ENCODE measurements at regions not wholly inside any gene's neighbourhood (a gene's known extent, or its start where the extent isn't known, plus 50 kb on each side); places are given as distances from the start of the nearest gene placed in this dataset.

GRCh38 chr18:7168408-7168807 is 50.8 kb upstream of the LAMA1 start:
- H3K4me3 ChIP-seq (ENCODE audit: low read depth, low read length) = no peak overlapping the region
- TF ChIP-seq CTCF (IDR thresholded peaks at IDR 0.05; ENCODE audit: control insufficient read depth, extremely low read depth, insufficient read depth) = no peak
- no peak for DNase-seq (ENCODE audit: low read depth)
